Limb (tissue), 2 donors: ENCODE measurements at regions not wholly inside any gene's neighbourhood (a gene's known extent, or its start where the extent isn't known, plus 50 kb on each side); places are given as distances from the start of the nearest gene placed in this dataset.
"Not testable (repeated sequence)": the region's sequence is repeated elsewhere in the genome, so short reads cannot be mapped to it uniquely, and the experiment has no call there.

ENCODE experiments used
- DNase-seq, 2 donors: peaks; one replicate each; pipeline ENCODE4 v3.0.0-alpha.2; 2016; ENCODE audit errors: extremely low spot score in 2 of 2

DNA sequence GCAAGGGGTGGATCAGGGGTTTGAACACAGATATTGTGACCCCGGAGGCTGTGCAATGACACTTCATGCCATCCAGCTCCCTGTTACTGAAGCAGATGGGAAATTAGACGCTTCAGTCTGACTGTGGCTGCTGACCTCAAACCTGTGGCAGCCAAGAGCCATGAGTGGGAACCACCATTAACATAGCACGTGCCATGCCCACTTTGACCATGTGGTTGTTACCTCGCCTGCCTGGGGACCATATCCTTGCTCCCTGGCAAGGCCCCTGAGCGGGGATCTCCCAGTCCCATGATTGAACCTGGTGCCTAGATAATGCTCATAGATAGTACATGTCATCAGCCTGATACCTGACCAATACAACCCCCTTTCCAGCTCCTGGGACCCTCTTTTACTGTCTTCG, 68.9 kb downstream of the CYP26B1 start:
- DNase-seq, result no peak

DNA sequence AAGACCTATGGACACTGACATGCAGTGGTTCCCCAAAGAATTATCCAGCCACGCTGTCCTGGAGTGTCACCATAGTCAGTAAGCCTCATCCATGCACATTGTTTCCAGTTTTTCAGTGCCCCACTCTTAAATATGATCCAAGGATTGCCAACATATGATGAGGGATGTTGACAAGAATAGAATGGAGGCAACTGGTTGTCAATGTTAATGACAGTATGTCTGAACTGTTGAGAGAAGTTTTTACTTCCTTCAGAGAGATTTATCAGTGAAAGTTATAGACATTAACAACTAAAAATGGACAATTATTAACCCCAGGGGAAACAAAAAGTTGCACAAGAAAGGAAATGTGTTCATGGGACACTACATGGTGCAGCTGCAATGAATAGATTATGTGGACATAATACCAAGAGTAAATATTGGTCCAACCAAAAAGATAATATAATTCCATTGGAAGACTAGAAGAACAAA, 69.9 kb downstream of the CYP26B1 start:
- no peak for DNase-seq

DNA sequence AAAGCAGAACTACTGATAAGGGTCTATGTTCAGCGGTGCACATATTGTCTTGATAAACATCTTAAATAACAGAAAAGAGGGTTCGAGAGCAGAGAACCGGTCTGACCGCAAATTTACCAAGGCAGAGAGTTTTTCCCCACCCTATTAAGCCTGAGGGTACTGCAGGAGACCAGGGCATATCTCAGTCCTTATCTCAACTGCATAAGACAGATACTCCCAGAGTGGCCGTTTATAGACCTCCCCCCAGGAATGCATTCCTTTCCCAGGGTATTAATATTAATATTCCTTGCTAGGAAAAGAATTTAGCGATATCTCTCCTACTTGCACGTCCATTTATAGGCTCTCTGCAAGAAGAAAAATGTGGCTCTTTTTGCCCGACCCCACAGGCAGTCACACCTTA, 74.3 kb downstream of the CYP26B1 start:
- DNase-seq, result not testable (repeated sequence)

DNA sequence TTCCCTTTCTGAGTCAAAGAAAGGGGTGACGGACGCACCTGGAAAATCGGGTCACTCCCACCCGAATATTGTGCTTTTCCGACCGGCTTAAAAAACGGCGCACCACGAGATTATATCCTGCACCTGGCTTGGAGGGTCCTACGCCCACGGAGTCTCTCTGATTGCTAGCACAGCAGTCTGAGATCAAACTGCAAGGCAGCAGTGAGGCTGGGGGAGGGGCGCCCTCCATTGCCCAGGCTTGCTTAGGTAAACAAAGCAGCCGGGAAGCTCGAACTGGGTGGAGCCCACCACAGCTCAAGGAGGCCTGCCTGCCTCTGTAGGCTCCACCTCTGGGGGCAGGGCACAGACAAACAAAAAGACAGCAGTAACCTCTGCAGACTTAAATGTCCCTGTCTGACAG, 83.5 kb downstream of the CYP26B1 start:
- DNase-seq, result not testable (repeated sequence)

DNA sequence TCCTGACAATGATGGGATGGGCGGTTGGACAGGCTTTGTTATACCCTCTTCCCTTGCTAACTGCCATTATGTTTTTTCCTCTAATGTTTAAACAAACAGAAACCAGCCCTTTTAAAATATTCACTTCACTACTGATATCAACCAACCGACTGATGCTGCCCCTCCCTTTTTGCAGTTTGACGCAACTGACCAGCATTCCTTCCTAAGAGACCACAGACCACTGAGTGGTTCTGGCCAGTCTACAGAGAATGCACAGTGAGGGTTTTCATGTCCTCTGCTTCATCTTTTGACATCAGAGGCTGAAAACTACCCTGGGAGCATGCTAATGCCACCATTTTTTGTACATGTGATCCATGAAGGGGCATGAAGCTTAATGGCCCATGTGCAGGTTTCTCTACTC, 85.3 kb downstream of the CYP26B1 start:
- DNase-seq, result no peak

DNA sequence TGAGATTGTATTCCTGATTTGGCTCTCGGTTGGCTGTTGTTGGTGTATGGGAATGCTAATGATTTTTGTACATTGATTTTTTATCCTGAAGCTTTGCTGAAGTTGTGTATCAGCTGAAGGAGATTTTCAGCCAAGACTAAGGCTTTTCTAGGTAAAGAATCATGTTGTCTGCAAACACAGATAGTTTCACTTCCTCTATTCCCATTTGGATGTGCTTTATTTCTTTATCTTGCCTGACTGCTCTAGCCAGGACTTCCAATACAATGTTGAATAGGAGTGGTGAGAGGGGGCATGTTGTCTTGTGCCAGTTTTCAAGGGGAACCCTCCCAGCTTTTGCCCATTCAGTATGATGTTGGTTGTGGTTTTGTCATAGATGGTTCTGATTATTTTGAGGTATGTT, 90.4 kb downstream of the CYP26B1 start:
- DNase-seq, result no peak

DNA sequence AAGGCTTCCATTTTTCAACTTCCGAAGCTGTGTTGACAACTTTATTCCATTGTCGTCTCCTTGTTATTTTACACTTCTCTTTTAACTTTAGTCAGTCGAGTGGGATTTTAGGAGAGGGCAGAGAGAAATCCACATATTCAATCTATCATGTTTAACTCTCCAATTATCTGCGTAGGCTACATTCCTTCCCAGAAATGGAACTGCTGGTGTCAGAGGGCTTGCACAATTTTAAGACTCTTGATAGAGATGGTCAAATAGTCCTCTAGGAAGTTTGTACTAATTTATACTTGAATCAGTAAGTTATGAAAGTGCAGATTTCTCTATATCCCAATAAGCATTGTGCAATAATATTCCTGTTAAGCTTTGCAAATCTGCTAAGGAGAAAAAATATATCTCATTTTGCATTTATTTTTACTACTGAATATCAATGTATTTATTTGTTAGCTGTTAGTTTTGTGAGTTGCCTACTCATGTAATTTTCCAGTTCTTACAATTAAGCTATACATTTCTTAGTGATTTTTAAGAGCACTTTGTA, 95.6 kb downstream of the CYP26B1 start:
- no peak for DNase-seq

DNA sequence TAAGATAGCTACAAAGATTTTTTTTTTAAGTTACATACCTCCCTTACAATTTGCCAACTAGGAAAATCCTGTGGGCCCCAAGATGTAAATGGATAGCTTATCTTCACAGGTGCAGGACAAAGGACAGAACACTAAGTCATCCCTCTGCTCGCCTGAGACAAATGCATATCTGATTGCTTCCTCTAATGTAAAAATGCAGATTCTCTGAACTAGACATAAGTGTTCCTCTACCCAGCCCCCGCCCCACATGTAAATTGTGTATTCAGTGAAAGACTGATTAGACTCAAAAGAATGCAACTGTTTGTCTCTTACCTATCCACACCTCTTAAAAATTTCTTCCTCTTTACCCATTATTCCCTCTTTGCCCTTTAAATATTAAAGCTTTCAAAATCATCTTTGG, 96.5 kb downstream of the CYP26B1 start:
- no peak for DNase-seq

DNA sequence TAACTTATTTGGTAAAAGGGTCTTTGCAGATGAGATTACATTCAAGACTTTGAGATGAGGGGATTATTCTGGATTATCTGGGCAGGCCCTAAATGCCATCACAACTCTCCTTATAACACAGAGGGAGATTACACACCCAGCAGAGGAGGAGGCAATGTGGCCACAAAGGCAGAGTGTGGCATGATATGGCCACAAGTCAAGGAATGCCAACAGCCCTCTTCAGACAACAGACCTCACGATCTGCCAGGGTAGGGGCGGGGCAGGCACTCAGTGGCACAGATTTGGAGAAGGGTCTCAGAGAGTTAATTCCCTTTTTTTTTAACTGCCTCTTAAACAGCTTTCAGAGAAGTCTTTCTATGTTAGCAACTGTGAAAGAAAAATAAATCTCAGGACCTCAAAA, 96.9 kb downstream of the CYP26B1 start:
- no peak for DNase-seq

DNA sequence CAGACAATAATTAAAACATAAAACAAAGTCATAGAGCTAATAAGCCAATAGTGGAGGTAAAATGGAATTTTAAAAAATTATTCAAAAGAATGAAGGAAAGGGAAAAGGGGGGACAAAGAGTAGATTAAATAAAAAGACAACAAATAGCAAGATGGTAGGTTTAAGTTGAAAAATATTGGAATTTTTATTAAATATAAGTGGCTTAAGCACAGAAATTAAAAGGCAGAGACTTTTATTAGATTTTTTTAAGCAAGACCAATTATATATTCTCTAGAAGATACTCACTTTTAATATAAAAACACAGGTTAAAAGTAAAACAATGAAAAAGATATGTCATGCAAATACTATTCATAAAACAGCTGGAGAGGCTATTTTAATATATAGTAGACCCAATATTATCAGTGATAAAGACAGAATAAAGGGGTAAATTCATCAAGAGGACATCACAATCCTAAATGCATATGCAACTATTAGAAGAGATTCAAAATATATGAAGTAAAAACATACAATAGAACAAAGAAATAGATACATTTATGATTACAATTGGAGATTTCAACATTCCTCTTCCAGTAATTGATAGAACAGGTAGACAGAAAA, 98.7 kb downstream of the CYP26B1 start:
- DNase-seq, result no peak

DNA sequence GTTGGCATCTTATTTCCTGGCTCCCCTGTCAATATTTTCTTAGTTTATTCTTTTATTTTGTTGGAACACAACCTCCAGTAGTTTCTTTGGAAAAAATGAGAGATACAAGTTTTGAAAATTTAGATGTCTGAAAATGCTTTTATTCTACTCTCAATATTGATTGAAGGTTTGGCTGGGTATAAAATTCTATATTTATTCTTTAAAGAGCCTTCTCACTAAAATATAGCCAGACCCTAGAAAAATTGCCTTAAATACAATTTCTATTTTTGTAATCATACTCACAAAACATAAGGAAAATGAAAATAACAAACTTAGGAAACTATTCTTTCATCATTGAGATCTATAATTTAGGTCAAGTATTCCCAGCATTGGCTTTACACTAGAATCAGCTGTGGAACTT, 103.7 kb downstream of the CYP26B1 start:
- DNase-seq, result no peak

DNA sequence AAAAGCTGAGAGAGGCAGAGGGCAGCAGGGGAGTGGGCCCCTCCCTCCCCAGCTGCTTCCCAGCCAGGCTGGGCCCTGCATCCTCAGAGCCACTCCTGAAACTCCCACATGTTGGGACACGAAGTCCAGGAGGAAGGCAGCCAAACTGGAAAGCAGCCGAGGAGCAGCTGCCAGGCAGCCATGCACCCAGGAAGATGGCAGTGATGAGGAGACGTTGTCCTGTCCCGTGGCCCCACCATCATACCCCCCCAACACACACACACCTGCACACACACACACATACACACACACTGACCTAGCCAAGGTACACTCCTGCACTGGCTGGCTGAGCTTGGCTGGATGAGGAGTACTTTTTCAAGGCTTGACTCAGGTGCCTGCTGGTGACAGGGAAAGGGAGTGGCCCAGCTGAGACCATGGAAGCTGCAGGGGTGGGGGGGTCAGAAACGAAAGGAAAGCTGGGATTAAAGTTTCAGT, 106.0 kb downstream of the CYP26B1 start:
- no peak for DNase-seq

DNA sequence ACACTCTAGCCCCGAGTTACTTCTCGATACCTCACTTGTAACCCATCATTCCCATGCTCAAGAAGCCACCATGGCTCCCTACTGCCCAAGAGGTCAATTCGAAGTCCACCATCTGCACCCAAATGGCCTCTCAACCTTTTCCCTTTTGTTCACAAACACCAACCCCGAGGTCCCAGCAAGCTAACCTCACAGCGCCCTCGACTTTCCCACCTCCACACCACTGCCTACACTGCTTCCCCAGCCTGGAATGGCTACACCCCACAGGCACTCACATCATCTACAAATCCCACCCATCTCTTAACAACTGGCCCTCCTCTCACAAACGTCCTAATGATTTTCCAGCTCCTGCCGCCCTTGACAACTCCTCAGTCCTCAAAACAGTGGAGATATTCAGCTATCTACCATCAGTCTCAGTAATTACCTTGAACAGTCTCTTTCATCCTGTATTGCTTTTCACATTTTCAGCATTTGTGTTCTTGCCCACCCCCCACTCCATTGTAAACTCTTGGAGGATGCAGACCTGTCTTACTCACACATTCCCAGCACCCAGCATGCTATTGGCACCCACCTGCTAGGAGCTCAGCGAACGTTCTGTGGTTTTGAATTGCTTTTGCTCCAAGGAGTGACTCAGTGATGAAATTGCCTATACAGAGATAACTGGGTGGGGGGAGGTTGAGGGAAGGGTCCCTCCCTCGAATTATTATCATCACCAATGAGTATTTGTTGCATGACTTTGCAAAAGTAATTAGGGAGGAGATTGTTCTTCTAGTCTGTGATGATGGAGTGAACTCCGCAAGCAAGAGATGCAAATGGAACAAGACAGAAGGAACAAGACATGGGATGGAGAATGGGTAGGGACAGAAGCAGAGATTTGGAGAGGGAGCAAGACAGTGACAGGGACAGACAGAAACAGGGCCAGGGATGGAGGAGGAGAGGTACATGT, 106.8 kb downstream of the CYP26B1 start:
- DNase-seq, result no peak

DNA sequence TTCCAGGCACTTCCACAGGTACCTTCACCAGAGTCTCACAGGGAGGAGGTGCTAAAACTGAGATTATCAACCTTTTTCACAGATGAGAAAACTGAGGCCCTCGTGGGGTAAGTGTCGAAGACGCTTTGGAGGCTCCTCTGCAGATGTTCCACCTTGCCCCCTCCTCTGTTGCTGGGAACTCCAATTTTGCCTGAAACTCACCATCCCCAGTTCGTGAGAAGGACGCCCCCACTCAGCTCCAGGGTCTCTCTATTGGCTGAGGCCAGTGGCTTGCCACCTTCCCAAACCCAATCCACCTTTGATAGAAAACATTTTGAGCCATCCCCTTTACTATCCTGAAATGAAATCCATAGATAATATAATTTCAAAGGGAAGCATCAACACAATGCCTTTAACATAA, 109.1 kb downstream of the CYP26B1 start:
- no peak for DNase-seq

DNA sequence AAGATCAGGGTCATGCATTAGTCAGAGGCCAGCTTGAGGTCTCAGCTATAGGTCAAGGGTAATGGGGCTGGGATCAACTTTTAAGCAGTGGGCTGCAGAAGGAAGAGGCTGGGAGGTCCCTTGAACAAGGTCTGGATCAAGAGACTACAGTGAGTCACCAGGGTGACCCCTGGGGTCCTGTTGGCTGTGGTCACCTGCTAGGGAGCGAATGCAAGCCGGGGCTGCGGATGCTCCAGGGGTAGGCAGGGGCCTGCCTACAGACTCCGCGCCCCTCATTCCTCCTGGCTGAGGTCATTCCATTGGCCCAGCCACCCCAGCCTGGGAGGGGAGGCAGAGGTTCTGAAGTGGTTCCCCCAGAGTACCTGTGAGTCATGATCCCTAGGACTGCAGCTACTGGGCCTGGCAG, 110.4 kb downstream of the CYP26B1 start:
- DNase-seq, result no peak

DNA sequence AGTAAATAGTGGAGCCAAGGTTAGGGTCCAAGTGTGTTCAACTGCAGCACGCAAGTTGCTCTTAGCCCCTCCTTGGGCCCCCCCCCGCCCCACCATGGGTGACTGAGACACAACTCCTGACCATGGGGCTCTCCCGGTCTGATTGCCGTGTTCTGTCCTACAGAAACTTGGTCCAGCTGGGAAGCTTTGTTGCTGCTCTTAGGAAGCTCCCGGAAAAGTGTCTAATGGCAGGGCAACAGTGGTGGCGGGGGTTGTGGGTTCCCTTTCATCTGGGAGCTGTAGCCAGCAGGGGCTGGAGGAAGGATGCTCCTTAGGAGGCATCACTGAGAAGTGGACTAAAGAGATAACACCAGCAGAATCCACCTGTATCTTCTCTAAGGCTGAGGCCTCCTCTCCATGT, 111.1 kb downstream of the CYP26B1 start:
- DNase-seq, result no peak

DNA sequence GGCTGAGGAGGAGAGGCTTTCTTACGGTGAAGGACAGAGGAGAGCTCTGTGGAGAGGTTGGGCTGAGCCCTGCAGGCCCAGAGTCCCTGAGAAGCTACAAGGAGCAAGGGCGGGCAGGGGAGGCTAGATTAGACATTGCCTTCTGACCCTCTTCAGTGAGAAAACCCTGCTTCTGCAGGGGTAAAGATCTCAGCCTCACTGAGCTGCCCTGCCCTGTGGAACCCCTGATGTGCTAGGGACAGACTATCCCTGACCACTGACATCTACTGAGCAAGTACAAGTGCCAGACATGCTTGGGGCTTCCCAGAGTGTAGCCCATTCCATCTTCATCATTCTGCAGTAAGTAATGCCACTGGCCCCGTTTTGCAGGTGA, 111.5 kb downstream of the CYP26B1 start:
- no peak for DNase-seq

DNA sequence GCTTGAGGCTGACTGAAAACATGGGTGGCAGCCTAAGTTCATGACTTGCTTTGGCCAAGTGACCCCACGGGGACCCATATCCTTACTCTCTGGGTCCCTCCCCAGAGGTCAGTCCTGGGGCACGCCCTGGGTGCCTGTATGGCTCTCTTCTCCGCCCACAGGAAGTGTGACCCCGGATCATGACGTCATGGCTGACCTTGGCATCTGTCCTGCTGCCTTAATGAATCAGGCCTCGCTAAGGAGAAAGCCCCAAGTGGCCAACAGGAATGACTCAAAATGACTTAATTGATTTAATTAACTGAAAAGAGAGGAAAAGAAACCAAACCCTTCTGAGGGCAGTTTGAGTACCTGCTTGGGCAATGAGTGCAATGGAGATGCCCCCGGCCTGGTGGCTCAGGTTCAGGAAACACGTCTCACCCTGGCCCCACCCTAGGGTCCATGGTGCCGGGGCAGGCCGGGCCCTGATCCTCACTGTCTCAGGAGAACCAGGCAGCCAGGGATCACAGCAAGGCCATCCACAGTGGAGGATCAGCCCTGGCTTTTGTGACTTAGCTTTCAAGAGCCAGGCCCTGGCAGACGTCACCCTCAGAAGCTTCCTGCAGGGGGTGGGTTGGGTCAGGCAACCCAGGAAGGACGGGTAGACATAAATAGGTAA, 112.0 kb downstream of the CYP26B1 start:
- no peak for DNase-seq

DNA sequence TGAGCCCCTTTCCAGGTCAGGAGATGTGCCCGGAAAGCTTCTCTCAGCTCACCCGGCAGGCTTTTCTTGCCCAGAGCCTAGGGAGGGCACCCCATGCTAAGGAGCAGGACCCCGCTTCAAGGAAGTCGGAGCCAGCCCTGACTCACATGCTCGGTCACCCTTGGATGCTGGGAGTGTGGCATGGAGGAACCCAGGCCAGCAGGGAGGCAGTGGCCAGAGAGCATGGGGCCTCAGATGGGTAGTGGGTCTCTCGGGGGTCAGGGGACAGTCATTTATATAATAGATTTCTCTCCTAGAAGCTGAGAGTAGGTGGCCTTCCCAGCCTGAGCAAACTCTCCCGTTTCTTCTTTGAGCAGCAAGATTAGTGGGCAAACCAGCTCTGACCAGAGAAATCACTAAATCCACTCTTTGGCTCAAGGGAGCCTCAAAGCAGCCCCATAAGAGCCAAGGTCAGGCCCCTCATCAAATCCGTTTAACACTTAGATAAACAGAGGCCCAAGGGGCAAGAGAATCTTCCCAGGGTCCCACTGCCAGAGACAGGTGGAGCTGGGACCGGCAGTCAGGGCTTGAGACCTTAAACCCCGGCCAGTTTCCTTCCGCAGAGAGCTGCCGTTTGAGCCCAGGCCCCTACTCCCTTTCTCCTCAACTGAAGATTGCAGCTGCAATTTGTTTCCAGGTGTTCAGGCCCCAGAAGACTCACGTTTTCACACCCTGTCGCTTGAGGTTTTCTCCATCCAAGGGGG, 113.1 kb downstream of the CYP26B1 start:
- DNase-seq, result no peak

DNA sequence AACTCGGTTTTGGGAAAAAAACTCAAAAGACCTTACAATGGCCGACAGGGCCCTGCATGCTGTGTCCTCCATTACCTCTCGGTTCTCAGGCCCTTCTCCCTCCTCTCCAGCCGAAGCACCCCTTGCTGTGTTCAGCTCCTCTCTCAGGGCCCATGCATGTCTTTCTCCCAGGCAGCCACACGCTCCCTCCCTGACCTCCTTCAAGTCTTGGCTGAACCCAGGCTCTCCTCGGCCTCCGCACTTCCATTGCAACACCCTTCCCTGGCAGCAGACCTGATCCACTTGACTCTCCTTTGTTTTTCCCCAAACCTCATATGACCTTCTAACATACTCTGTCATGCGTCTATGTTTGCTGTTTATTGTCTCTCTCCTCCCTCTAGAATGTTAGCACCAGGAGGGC, 114.0 kb downstream of the CYP26B1 start:
- DNase-seq, result no peak

DNA sequence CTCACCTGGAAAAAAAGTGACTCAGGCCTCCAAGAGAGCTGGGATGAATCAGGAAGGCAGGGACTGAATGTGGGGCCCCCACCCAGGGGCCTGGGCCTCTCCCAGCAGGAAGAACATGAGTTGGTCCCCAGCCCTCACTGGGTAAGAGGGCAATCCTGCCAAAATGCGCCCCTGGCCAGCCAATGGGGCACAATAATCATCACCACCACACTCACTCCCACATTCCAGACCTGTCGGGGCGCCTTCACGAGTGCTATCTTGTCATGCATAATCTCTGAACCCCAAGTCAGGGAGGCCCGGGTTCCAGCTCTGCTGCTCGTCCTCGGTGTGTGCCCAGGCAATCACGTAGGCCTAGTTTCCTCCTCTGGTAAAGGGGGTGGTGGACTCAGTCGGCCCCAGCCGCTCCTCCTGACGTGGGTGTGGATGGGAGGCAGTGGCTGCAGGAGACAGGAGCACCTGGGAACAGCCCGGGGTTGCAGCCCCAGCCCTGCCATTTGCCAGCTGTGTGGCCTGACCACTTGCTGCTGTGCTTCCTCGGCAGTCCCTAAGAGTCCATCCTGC, 115.1 kb downstream of the CYP26B1 start:
- peak in 1 of 2 donors; percentile 9 for DNase-seq
